ENCODE measurements at regions not wholly inside any gene's neighbourhood (a gene's known extent, or its start where the extent isn't known, plus 50 kb on each side); places are given as distances from the start of the nearest gene placed in this dataset.

- no peaks in the 10 kb centered on the region for H4K20me1 ChIP-seq (ENCODE audit: insufficient read depth, low read length, poor library complexity, severe bottlenecking)
- no peak overlapping the region for H2AFZ ChIP-seq (ENCODE audit: low read length)
- H3F3A ChIP-seq (ENCODE audit: low read depth): no peaks in the 10 kb centered on the region
- no peaks in the 10 kb centered on the region for H3K36me3 ChIP-seq (ENCODE audit: insufficient read depth, low read length)
- no peak overlapping the region for H3K4me3 ChIP-seq (ENCODE audit: low read length, poor library complexity, severe bottlenecking)
- TF ChIP-seq EZH2phosphoT487 (IDR thresholded peaks at IDR 0.05; ENCODE audit: borderline replicate concordance) (no peak), CTCF (conservative IDR thresholded peaks at IDR 0.05; ENCODE audit: low read length) (no peak)
- H3K79me2 ChIP-seq (ENCODE audit: insufficient read depth, low read length): no peaks in the 10 kb centered on the region
- peaks cover 8% of the 10 kb centered on the region for H3K27me3 ChIP-seq (ENCODE audit: insufficient read depth, low read length, poor library complexity, severe bottlenecking)
- peaks cover 5% of the 10 kb centered on the region; the same call in 1 of the 2 replicates for H3K9me3 ChIP-seq (ENCODE audit: insufficient read depth, low read depth, low read length)
- no peak overlapping the region for H3K4me2 ChIP-seq (ENCODE audit: low read depth, low read length, poor library complexity, severe bottlenecking)
- H3K4me1 ChIP-seq (ENCODE audit: insufficient read depth, low read length, poor library complexity, severe bottlenecking): no peaks in the 10 kb centered on the region
- no peaks in the 10 kb centered on the region for H3K9me2 ChIP-seq (replicated peaks; ENCODE audit: low read depth, low read length)
- H3K9ac ChIP-seq (ENCODE audit: low read depth, low read length, poor library complexity, severe bottlenecking): no peak overlapping the region
Observed at GRCh38 chr5:82613891-82614290, 335.7 kb upstream of the RPS23 start.

- Histone ChIP-seq H3K9ac (ENCODE audit: low read depth, low read length, poor library complexity, severe bottlenecking) (no peak overlapping the region), H4K20me1 (ENCODE audit: insufficient read depth, low read length, poor library complexity, severe bottlenecking) (no peaks in the 10 kb centered on the region), H3K9me2 (replicated peaks; ENCODE audit: low read depth, low read length) (no peaks in the 10 kb centered on the region), H3K4me2 (ENCODE audit: low read depth, low read length, poor library complexity, severe bottlenecking) (no peak overlapping the region), H3K27me3 (ENCODE audit: insufficient read depth, low read length, poor library complexity, severe bottlenecking) (no peaks in the 10 kb centered on the region), H3K36me3 (ENCODE audit: insufficient read depth, low read length) (no peaks in the 10 kb centered on the region), H3K4me1 (ENCODE audit: insufficient read depth, low read length, poor library complexity, severe bottlenecking) (no peaks in the 10 kb centered on the region), H2AFZ (ENCODE audit: low read length) (no peak overlapping the region), H3K79me2 (ENCODE audit: insufficient read depth, low read length) (no peaks in the 10 kb centered on the region), H3K9me3 (ENCODE audit: insufficient read depth, low read depth, low read length) (peaks cover 5% of the 10 kb centered on the region; the same call in 1 of the 2 replicates), H3F3A (ENCODE audit: low read depth) (no peaks in the 10 kb centered on the region), H3K4me3 (ENCODE audit: low read length, poor library complexity, severe bottlenecking) (no peak overlapping the region)
- TF ChIP-seq EZH2phosphoT487 (IDR thresholded peaks at IDR 0.05; ENCODE audit: borderline replicate concordance) (no peak), CTCF (conservative IDR thresholded peaks at IDR 0.05; ENCODE audit: low read length) (no peak)
Observed at GRCh38 chr5:82610686-82611085, 332.5 kb upstream of the RPS23 start.

- Histone ChIP-seq H3K36me3 (ENCODE audit: insufficient read depth, low read length) (no peaks in the 10 kb centered on the region), H3K27me3 (ENCODE audit: insufficient read depth, low read length, poor library complexity, severe bottlenecking) (no peaks in the 10 kb centered on the region), H3K9me2 (replicated peaks; ENCODE audit: low read depth, low read length) (no peaks in the 10 kb centered on the region), H4K20me1 (ENCODE audit: insufficient read depth, low read length, poor library complexity, severe bottlenecking) (no peaks in the 10 kb centered on the region), H2AFZ (ENCODE audit: low read length) (no peak overlapping the region), H3K4me3 (ENCODE audit: low read length, poor library complexity, severe bottlenecking) (no peak overlapping the region), H3K9ac (ENCODE audit: low read depth, low read length, poor library complexity, severe bottlenecking) (no peak overlapping the region), H3K4me1 (ENCODE audit: insufficient read depth, low read length, poor library complexity, severe bottlenecking) (peaks cover 31% of the 10 kb centered on the region), H3K9me3 (ENCODE audit: insufficient read depth, low read depth, low read length) (no peaks in the 10 kb centered on the region), H3F3A (ENCODE audit: low read depth) (no peaks in the 10 kb centered on the region), H3K79me2 (ENCODE audit: insufficient read depth, low read length) (no peaks in the 10 kb centered on the region), H3K4me2 (ENCODE audit: low read depth, low read length, poor library complexity, severe bottlenecking) (no peak overlapping the region)
- no peak; the same call in 1 of the 2 replicates for TF ChIP-seq CTCF (conservative IDR thresholded peaks at IDR 0.05; ENCODE audit: low read length)
- no peak for TF ChIP-seq EZH2phosphoT487 (IDR thresholded peaks at IDR 0.05; ENCODE audit: borderline replicate concordance)
Observed at GRCh38 chr5:82605441-82605973, 327.4 kb upstream of the RPS23 start.

Data from Loucy (cell line).